NCI-H82 treated with DMSO at 0.1 percent for 48 hours (cell line): ENCODE measurements at regions not wholly inside any gene's neighbourhood (a gene's known extent, or its start where the extent isn't known, plus 50 kb on each side); places are given as distances from the start of the nearest gene placed in this dataset.

Experiments
- DNase-seq: peaks from one replicate; lab custom pipeline; 2025; ENCODE audit not compliant: unreplicated experiment; lab: John Stamatoyannopoulos, UW

DNA sequence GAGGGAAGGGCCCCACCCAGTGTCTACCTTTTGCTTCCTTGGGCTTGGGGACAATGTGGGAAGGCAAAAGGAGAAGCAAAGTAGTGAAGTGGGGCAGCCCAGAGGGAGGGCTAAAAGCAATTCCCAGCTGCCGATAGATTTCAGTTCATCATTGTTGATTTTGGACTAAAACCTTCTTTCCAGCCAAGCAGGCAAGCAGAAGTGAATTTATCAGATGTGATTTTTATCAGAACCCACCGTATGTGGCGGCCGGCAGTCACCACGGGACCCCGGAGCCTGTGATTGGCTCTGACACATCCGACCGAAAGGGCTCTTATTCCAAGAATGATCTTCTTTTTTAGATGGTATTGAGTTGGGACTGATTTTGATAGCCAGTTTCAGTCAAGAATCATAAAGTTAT, 559.9 kb downstream of the PSAT1 start:
- DNase-seq = no peak

DNA sequence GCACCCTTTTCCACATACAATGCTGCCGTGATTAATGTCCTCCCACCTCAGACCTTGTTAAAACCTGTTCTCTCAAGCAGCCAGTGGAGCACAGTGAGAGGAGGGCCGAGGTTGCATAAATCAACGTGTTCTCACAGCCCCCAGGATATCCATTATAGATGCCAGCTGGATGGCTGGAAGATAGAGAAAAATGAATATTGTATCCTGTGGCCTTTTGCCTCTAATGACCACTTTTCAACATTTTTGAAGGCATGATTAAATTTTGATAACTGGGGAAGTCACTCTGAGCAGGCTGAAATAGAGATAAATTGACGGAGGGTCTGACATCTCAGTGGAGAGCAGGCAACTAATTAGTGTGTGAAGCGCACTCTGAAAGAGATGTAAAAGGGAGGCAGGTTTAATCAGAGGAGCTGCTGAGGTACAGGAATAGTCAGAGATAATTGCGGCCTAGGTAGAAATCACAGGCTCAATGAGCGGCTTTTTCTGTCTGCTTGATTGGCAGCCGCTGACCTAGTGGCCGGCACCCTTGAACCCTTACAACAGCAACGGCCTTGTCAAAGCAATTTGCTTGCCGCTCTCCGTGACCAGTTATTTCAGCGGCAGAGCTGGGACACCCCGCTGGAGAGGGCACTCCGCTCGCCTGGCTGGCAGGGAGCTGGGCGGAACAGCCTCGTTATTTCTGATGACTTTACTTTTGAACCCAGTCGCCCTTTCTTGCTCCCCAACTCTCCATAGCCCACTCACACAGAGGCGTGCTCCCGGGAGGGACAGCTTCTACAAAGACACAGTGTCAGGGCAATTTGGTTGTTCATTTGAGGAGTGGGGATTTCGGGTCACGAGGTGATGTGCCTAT, 560.7 kb downstream of the PSAT1 start:
- DNase-seq = no peak

GRCh38 chr9:78858266-78858665, 561.3 kb downstream of the PSAT1 start:
- no peak for DNase-seq

DNA sequence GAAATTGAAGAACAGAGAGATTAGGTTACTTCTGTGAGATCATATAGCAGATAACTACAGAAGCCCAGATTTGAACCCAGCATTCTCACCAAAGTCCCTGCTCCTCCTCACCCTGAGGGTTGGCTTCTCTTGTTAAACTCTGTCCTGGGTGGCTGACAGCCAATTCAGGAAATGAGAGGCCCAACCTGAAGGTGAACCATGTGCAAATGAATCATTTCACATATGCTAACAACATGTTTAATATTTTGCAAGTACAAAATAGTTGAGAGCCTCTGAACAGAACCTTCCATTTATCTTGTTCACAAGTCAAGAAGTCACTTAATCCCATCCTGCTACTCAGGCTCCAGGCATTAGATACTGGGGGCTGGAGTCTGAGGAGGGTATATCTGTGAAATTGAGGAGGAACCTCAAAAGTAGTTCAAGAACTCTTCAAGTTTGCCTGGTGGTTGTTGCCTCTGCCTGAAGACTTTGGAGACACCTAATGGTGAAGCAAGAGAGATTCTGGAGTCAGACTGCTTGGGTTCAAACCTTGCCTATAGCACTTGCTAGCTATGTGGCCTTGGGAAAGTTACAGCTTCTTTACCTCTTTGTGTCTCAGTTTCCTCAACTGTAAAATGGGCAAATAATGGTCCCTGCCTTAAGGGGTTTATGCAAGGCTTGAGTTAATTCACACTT, 564.0 kb downstream of the PSAT1 start:
- DNase-seq = no peak

GRCh38 chr9:78863531-78863930, 566.6 kb downstream of the PSAT1 start:
- DNase-seq = no peak

DNA sequence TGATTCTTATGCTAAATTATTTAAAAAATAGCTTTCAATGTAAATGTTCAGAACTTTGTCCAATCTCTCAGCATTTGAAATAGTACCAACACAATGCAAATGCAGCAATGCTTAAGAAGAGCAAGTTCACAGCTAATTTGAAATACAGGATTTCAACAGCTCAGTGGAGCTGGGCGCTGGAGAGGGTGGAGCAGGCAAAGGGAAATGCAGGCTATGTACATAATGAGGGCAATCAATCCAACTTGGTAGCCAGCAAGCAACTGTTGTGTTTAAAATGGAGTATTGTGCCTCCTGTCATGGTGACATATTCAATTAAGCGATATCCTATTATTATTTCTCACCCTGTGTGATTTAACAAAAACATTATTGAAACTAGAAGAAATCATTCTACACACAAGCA, 568.8 kb downstream of the PSAT1 start:
- DNase-seq = no peak

- no peak for DNase-seq
Observed at GRCh38 chr9:78866207-78867132, 569.5 kb downstream of the PSAT1 start.

DNA sequence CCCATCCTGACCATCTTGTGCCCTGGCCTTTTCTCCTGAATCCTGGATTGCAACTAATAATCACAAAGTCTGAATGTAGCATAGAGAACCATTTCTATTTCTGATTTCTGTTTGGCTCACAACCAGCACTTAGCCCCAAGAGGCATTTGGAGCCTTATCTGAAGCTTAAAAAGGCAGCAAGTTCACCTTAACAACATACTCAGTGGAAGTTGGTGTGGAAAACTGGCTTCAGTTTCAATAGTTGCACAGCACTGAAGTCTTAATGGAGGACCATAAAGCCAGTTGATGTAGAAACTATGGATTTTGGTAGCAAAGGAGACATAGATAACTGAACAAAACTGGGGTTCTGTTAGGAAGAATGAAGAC, 574.1 kb downstream of the PSAT1 start:
- no peak for DNase-seq

DNA sequence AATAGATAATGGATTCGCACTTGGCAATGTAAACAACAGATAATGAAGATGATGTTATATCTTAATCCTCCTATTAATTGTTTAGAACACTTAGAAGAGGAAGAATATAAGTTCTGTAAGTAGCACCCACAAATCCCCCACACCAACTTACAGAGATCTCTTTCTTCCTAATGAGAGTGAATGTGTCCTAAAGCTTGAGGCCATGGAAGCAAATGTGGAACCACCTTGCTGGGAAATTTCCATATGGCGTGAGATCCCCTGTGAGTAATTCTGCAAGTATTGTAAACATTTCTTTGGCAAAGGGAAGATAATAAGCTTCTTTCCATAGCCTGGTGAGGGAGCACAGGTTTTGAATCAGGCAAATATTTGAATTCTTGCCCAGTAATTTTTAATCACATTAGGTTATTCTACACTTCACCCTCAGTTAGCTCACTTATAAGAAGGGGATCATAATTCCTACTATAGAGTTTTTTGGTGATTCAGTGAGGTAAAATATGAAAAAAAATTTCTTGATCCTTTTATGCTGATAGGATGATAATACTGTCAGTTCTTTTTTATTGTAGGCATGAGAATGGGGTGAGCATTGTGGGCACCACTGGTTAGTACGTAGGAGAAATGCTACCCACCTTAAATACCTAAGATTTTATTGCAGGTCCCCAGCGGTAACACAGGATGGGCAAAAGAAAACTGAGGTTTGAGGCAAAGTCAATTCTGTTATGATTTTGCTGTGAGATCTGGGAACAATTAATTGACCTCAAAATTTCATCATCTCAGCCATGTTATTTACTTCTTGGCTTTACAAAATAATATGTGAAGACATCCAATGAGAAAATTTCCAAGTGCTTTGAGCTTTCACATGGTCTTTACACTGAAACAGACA, 574.8 kb downstream of the PSAT1 start:
- DNase-seq = no peak

GRCh38 chr9:78874061-78874460, 577.1 kb downstream of the PSAT1 start:
- no peak for DNase-seq

- DNase-seq = no peak
Observed at GRCh38 chr9:78879324-78880100, 582.6 kb downstream of the PSAT1 start.

DNA sequence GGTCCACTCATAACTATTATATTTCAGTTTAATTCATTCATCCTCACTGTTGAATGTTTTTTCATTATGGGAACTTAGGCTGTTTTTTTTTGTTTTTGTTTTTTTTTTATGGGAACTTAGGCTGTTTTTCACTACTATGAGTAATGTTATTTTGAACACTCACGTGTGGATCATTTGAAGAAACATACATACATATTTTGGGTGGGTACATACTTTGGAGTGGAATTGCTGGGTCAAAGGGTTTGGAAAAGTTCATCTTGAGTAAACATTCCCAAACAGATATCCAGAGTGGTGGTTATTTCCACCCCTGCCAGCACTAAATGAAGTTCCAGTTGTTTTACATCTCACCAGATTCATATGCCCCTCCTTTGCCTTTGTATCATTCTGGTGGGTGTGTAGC, 584.4 kb downstream of the PSAT1 start:
- DNase-seq = no peak

- no peak for DNase-seq
Observed at GRCh38 chr9:78882481-78882880, 585.6 kb downstream of the PSAT1 start.

GRCh38 chr9:78884611-78885150, 587.8 kb downstream of the PSAT1 start:
- no peak for DNase-seq

- no peak for DNase-seq
Observed at GRCh38 chr9:78892182-78892581, 595.3 kb downstream of the PSAT1 start.

GRCh38 chr9:78892769-78893168, 595.8 kb downstream of the PSAT1 start:
- DNase-seq = no peak

DNA sequence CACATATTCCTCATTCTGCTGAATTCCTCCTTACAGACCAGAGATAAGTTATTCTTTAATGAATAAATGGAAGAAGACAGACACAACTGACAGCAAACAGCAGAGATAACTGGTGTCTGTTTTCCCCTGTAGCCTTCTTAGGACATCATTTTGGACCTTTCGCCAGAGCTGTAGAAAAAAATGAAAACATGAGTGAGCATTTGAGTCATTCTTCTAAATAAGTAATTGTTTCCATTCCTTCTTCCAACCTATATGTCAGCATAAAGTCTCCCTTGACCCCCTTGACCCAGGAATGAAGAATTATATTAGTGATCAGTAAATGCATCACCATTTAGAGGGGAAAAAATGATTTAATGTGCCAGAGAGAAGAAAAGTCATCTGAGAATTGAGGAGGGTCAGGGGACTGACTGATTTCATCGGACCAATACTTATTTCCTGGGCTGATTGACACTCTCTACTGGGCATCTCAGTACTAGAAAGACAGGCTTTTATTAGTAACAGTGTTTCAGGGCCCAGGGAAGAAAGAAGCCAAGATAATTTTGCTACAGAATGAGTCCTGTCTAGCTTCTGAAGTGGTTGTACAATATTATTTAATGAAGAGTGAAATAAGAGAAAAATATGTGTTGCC, 597.0 kb downstream of the PSAT1 start:
- DNase-seq = no peak

DNA sequence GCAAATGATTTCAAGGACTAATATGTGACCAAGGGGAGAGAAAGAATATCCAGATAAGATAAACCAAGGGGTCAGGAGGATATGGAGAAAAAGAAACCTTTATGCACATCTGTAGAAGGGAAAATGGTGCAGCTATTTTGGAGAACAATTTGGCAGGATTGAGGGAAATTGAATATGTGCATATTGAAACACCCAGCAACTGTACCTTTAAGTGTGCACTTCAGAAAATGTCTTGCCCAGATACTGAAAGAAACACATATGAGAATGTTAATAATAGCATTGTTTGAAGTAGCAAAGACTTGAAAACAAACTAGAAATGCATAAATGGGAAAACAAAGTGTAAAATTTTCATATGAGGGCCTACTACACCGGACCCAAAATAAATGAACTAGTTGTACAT, 599.6 kb downstream of the PSAT1 start:
- DNase-seq = no peak

DNA sequence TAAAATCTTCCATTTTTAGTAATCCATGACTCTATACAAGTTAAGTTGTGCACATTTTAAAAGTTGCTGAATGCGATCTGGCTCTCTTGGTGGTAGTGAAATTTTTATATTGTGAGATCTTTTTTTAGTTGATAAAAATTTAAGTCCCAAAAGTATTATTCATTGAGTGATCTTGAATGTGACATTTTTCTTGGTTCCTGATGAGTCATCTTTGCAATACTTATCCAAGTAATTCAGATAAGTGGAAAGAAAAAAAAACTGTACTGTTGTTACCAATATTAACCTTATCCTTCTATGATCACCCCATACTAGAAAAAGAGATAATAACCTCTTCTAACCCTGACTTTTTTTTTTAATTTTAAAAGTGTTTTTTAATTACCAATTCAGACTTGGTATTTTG, 601.3 kb downstream of the PSAT1 start:
- no peak for DNase-seq
